Ishikawa (cell line): ENCODE measurements at regions not wholly inside any gene's neighbourhood (a gene's known extent, or its start where the extent isn't known, plus 50 kb on each side); places are given as distances from the start of the nearest gene placed in this dataset.

Experiments used
- CEBPB ChIP-seq: IDR thresholded peaks from 2 replicates; pipeline ENCODE4 v1.6.1; 2012
- EP300 ChIP-seq: IDR thresholded peaks from 2 replicates; pipeline ENCODE4 v1.6.1; 2012; ENCODE audit warnings: borderline replicate concordance
- FOXM1 ChIP-seq: IDR thresholded peaks from 2 replicates; pipeline ENCODE4 v1.6.1; 2012; ENCODE audit warnings: low read depth, borderline replicate concordance
- MAX ChIP-seq: IDR thresholded peaks from 2 replicates; pipeline ENCODE4 v1.6.1; 2012
- RAD21 ChIP-seq: IDR thresholded peaks from 2 replicates; pipeline ENCODE4 v1.6.1; 2012; ENCODE audit warnings: low read depth
- REST ChIP-seq: IDR thresholded peaks from 2 replicates; pipeline ENCODE4 v1.6.1; 2012; ENCODE audit warnings: low read depth, mild to moderate bottlenecking
- TAF1 ChIP-seq: IDR thresholded peaks from 2 replicates; pipeline ENCODE4 v1.6.1; 2012; ENCODE audit warnings: low read depth, mild to moderate bottlenecking
- TCF12 ChIP-seq: IDR thresholded peaks from 2 replicates; pipeline ENCODE4 v1.6.1; 2012; ENCODE audit warnings: low read depth
- TEAD4 ChIP-seq: IDR thresholded peaks from 2 replicates; pipeline ENCODE4 v1.6.1; 2012
- USF1 ChIP-seq: IDR thresholded peaks from 2 replicates; pipeline ENCODE4 v1.6.1; 2012
- YY1 ChIP-seq: IDR thresholded peaks from 2 replicates; pipeline ENCODE4 v1.6.1; 2012; ENCODE audit warnings: low read depth

GRCh38 chr10:131753336-131753735 lies 147.5 kb upstream of the PPP2R2D start:
- TF ChIP-seq MAX = no peak
- TF ChIP-seq TAF1 = no peak
- no peak for TF ChIP-seq TEAD4
- TF ChIP-seq TCF12 = no peak
- no peak for TF ChIP-seq FOXM1
- no peak for TF ChIP-seq RAD21
- TF ChIP-seq USF1 = no peak
- no peak for TF ChIP-seq EP300
- no peak for TF ChIP-seq REST
- TF ChIP-seq CEBPB = no peak
- TF ChIP-seq YY1 = no peak
